GM18858 (cell line): ENCODE measurements at regions not wholly inside any gene's neighbourhood (a gene's known extent, or its start where the extent isn't known, plus 50 kb on each side); places are given as distances from the start of the nearest gene placed in this dataset.
"Not testable (repeated sequence)": the region's sequence is repeated elsewhere in the genome, so short reads cannot be mapped to it uniquely, and the experiment has no call there.

ENCODE experiments used
- ATAC-seq: cut with Tn5 transposase; IDR thresholded peaks from one replicate; pipeline ENCODE4 v1.9.1; 2021; ENCODE audit not compliant: unreplicated experiment

- no peak for ATAC-seq
These were observed 746.1 kb downstream of the C4orf33 start for GRCh38 chr4:129842096-129842495.

GRCh38 chr4:129852434-129852833 is 756.5 kb downstream of the C4orf33 start:
- ATAC-seq: no peak

- ATAC-seq: not testable (repeated sequence)
These were observed 757.9 kb downstream of the C4orf33 start for GRCh38 chr4:129853685-129854467.

- no peak for ATAC-seq
These were observed 766.5 kb downstream of the C4orf33 start for GRCh38 chr4:129862461-129862860.

GRCh38 chr4:129863206-129863605 is 767.3 kb downstream of the C4orf33 start:
- no peak for ATAC-seq

GRCh38 chr4:129883996-129884395 is 788.0 kb downstream of the C4orf33 start:
- ATAC-seq: no peak

- ATAC-seq: no peak
These were observed 801.2 kb downstream of the C4orf33 start for GRCh38 chr4:129897111-129897510.

- ATAC-seq: no peak
These were observed 803.9 kb downstream of the C4orf33 start for GRCh38 chr4:129899849-129900248.

- no peak for ATAC-seq
These were observed 804.5 kb downstream of the C4orf33 start for GRCh38 chr4:129900430-129900953.

- ATAC-seq: no peak
These were observed 805.3 kb downstream of the C4orf33 start for GRCh38 chr4:129901205-129901604.

- ATAC-seq: no peak
These were observed 807.9 kb downstream of the C4orf33 start for GRCh38 chr4:129903861-129904260.

GRCh38 chr4:129905256-129905655 is 809.3 kb downstream of the C4orf33 start:
- no peak for ATAC-seq

GRCh38 chr4:129908117-129908516 is 812.2 kb downstream of the C4orf33 start:
- ATAC-seq: no peak

- ATAC-seq: no peak
These were observed 821.0 kb downstream of the C4orf33 start for GRCh38 chr4:129916991-129917390.

GRCh38 chr4:129917651-129918050 is 821.7 kb downstream of the C4orf33 start:
- ATAC-seq: no peak

- ATAC-seq: no peak
These were observed 831.0 kb downstream of the C4orf33 start for GRCh38 chr4:129926936-129927335.

- ATAC-seq: peak; percentile 38
These were observed 833.1 kb downstream of the C4orf33 start for GRCh38 chr4:129929052-129929451.

- ATAC-seq: no peak
These were observed 834.0 kb downstream of the C4orf33 start for GRCh38 chr4:129929984-129930383.

- ATAC-seq: no peak
These were observed 854.3 kb downstream of the C4orf33 start for GRCh38 chr4:129950217-129950616.

GRCh38 chr4:129966175-129966574 is 870.2 kb downstream of the C4orf33 start:
- ATAC-seq: no peak

GRCh38 chr4:129968366-129968765 is 872.4 kb downstream of the C4orf33 start:
- ATAC-seq: no peak

GRCh38 chr4:129968778-129969177 is 872.8 kb downstream of the C4orf33 start:
- no peak for ATAC-seq

- ATAC-seq: no peak
These were observed 874.8 kb downstream of the C4orf33 start for GRCh38 chr4:129970801-129971200.
